WTC11 (cell line): ENCODE measurements at regions not wholly inside any gene's neighbourhood (a gene's known extent, or its start where the extent isn't known, plus 50 kb on each side); places are given as distances from the start of the nearest gene placed in this dataset.

Experiments
- ATAC-seq: fragments of 200-7000 bp; cut with Tn5 transposase; 2 replicates; pipeline ENCODE4 v1.10.0; 2021; ENCODE audit warnings: mild to moderate bottlenecking, moderate library complexity
- CTCF ChIA-PET: fragments of 300-600 bp; sonication (Branson Sonifier 250); formaldehyde crosslinking; loops from one replicate; lab custom pipeline; 2021; ENCODE audit warnings: antibody characterized with exemption; lab: Charles Lee
- POLR2A ChIA-PET: fragments of 350-600 bp; sonication (Branson Sonifier 250); formaldehyde crosslinking; loops from one replicate; lab custom pipeline; 2021; ENCODE audit warnings: antibody characterized with exemption; lab: Charles Lee
- DNase-seq: peaks from one replicate; pipeline ENCODE4 v3.0.0; 2021; ENCODE audit warnings: low spot score
- H3K27ac Mint-ChIP-seq: 2 replicates; pipeline ENCODE4 v1.8.0; 2021; ENCODE audit warnings: mixed read lengths
- H3K27me3 Mint-ChIP-seq: 2 replicates; pipeline ENCODE4 v1.8.0; 2021; ENCODE audit warnings: low read depth, mild to moderate bottlenecking, moderate library complexity, mixed read lengths
- H3K36me3 Mint-ChIP-seq: 2 replicates; pipeline ENCODE4 v1.8.0; 2021; ENCODE audit warnings: mixed read lengths
- H3K4me1 Mint-ChIP-seq: 2 replicates; pipeline ENCODE4 v1.8.0; 2022; ENCODE audit warnings: mixed read lengths
- H3K4me3 Mint-ChIP-seq: 2 replicates; pipeline ENCODE4 v1.8.0; 2021; ENCODE audit warnings: mild to moderate bottlenecking, moderate library complexity, mixed read lengths
- H3K9me3 Mint-ChIP-seq: 2 replicates; pipeline ENCODE4 v1.8.0; 2021; ENCODE audit warnings: mixed read lengths
- ATF2 ChIP-seq: sonication (generic); formaldehyde crosslinking; IDR thresholded peaks from 2 replicates; pipeline ENCODE4 v1.8.1; 2022; ENCODE audit warnings: low read depth, missing genetic modification reagents, borderline replicate concordance
- ATF3 ChIP-seq: sonication (generic); formaldehyde crosslinking; conservative IDR thresholded peaks from 2 replicates; pipeline ENCODE4 v1.8.1; 2022; ENCODE audit warnings: mild to moderate bottlenecking, missing genetic modification reagents
- CREB1 ChIP-seq: sonication (generic); formaldehyde crosslinking; IDR thresholded peaks from 2 replicates; pipeline ENCODE4 v1.8.0; 2023; ENCODE audit warnings: mild to moderate bottlenecking, missing genetic modification reagents
- CTCF ChIP-seq: fragments of 200-600 bp; IDR thresholded peaks from 2 replicates; pipeline ENCODE4 v1.8.0; 2022; ENCODE audit warnings: antibody characterized with exemption
- GABPB1 ChIP-seq: sonication (generic); formaldehyde crosslinking; IDR thresholded peaks from 2 replicates; pipeline ENCODE4 v1.8.1; 2023; ENCODE audit warnings: mild to moderate bottlenecking, missing genetic modification reagents
- MXD4 ChIP-seq: fragments of 250-450 bp; sonication (Bioruptor Pico); IDR thresholded peaks from 2 replicates; pipeline ENCODE4 v1.8.0; 2021; ENCODE audit warnings: mild to moderate bottlenecking, moderate library complexity, borderline replicate concordance
- MYBL2 ChIP-seq: sonication (generic); formaldehyde crosslinking; IDR thresholded peaks from 2 replicates; pipeline ENCODE4 v1.8.1; 2023; ENCODE audit warnings: mild to moderate bottlenecking, moderate library complexity, missing genetic modification reagents
- PRDM15 ChIP-seq: sonication (generic); formaldehyde crosslinking; IDR thresholded peaks from 2 replicates; pipeline ENCODE4 v1.8.0; 2022; ENCODE audit warnings: missing genetic modification reagents
- SOX15 ChIP-seq: fragments of 250-450 bp; sonication (Bioruptor Pico); IDR thresholded peaks from 2 replicates; pipeline ENCODE4 v1.9.0; 2021; ENCODE audit warnings: mild to moderate bottlenecking
- TCF7 ChIP-seq: sonication (generic); formaldehyde crosslinking; IDR thresholded peaks from 2 replicates; pipeline ENCODE4 v1.8.0; 2022; ENCODE audit warnings: mild to moderate bottlenecking, low read depth, missing genetic modification reagents, moderate library complexity
- TEAD4 ChIP-seq: sonication (generic); formaldehyde crosslinking; IDR thresholded peaks from 2 replicates; pipeline ENCODE4 v1.8.0; 2022; ENCODE audit warnings: mild to moderate bottlenecking, missing genetic modification reagents
- ZMAT4 ChIP-seq: fragments of 250-450 bp; sonication (Bioruptor Pico); IDR thresholded peaks from 2 replicates; pipeline ENCODE4 v1.9.0; 2021; ENCODE audit warnings: mild to moderate bottlenecking
- ZNF219 ChIP-seq: sonication (generic); formaldehyde crosslinking; IDR thresholded peaks from 2 replicates; pipeline ENCODE4 v1.8.0; 2023; ENCODE audit warnings: missing genetic modification reagents, mild to moderate bottlenecking, borderline replicate concordance
- ZNF232 ChIP-seq: sonication (generic); formaldehyde crosslinking; IDR thresholded peaks from 2 replicates; pipeline ENCODE4 v1.8.0; 2022; ENCODE audit warnings: mild to moderate bottlenecking, missing genetic modification reagents
- ZNF423 ChIP-seq: fragments of 250-450 bp; sonication (Bioruptor Pico); IDR thresholded peaks from 2 replicates; pipeline ENCODE4 v2.1.2; 2022; ENCODE audit warnings: mild to moderate bottlenecking, moderate library complexity
- ZNF425 ChIP-seq: fragments of 250-450 bp; sonication (Bioruptor Pico); conservative IDR thresholded peaks from 2 replicates; pipeline ENCODE4 v1.9.0; 2021; ENCODE audit warnings: mild to moderate bottlenecking

GRCh38 chr17:49903523-49903922 is 55.7 kb upstream of the TAC4 start:
- DNase-seq (no peak), ATAC-seq (no peak)
- ChIA-PET CTCF (interaction anchor here (1.1 to 1.7 kb wide), 2 partner anchors 49 to 86 kb away, joined by 3 to 5 read pairs; no protein-coding TSS in a partner anchor), POLR2A (no interaction called here)
- no peak for TF ChIP-seq ZNF425
- TF ChIP-seq ZNF232 (CRISPR knock-in tag): no peak
- no peak for TF ChIP-seq ZNF219 (CRISPR knock-in tag)
- no peak for TF ChIP-seq CTCF
- no peak for TF ChIP-seq ATF3
- no peak for TF ChIP-seq MXD4 (CRISPR knock-in tag)
- no peak for TF ChIP-seq SOX15 (CRISPR knock-in tag)
- TF ChIP-seq MYBL2 (CRISPR knock-in tag): no peak
- no peak for TF ChIP-seq ZMAT4 (CRISPR knock-in tag)
- no peak for TF ChIP-seq TEAD4 (CRISPR knock-in tag)
- no peak for TF ChIP-seq GABPB1 (CRISPR knock-in tag)
- no peak for TF ChIP-seq TCF7
- no peak for TF ChIP-seq ATF2
- no peak for TF ChIP-seq PRDM15 (CRISPR knock-in tag)
- TF ChIP-seq CREB1 (CRISPR knock-in tag): no peak
- Mint-ChIP-seq H3K4me1 (peaks cover 31% of the 10 kb centered on the region), H3K27me3 (peaks cover 76% of the 10 kb centered on the region), H3K9me3 (no peaks in the 10 kb centered on the region), H3K4me3 (no peak overlapping the region), H3K36me3 (no peaks in the 10 kb centered on the region), H3K27ac (no peak overlapping the region)

GRCh38 chr17:49904893-49905292 is 57.0 kb upstream of the TAC4 start:
- H3K27ac Mint-ChIP-seq: no peak overlapping the region
- TF ChIP-seq CREB1 (CRISPR knock-in tag): no peak
- no peak for TF ChIP-seq ZMAT4 (CRISPR knock-in tag)
- no peak for TF ChIP-seq ZNF423 (CRISPR knock-in tag)
- H3K27me3 Mint-ChIP-seq: peaks cover 89% of the 10 kb centered on the region
- peaks cover 33% of the 10 kb centered on the region for H3K4me1 Mint-ChIP-seq
- ChIA-PET POLR2A (no interaction called here), CTCF (interaction anchor here (1.6 kb wide), 1 partner anchor 48 kb away, joined by 4 read pairs; no protein-coding TSS in a partner anchor)
- ATAC-seq (no peak), DNase-seq (no peak)
- H3K9me3 Mint-ChIP-seq: no peaks in the 10 kb centered on the region
- H3K36me3 Mint-ChIP-seq: no peaks in the 10 kb centered on the region
- no peak overlapping the region for H3K4me3 Mint-ChIP-seq
